DND-41 (cell line): ENCODE measurements at regions not wholly inside any gene's neighbourhood (a gene's known extent, or its start where the extent isn't known, plus 50 kb on each side); places are given as distances from the start of the nearest gene placed in this dataset.

Experiments used
- ATAC-seq: fragments of 200-7000 bp; cut with Tn5 transposase; 3 replicates; pipeline ENCODE4 v1.9.1; 2021; ENCODE audit warnings: low read depth; ENCODE audit not compliant: insufficient read depth
- DNase-seq: peaks from one replicate; pipeline ENCODE4 v3.0.0-alpha.2; 2020
- H2AFZ ChIP-seq: 2 replicates; pipeline ENCODE4 v1.6.0; 2012; ENCODE audit warnings: low read depth, low read length
- H3K27ac ChIP-seq: 2 replicates; pipeline ENCODE4 v1.5.1; 2012; ENCODE audit warnings: low read length, inconsistent platforms
- H3K27me3 ChIP-seq: fragments of 200-600 bp; sonication (generic); 2 replicates; pipeline ENCODE4 v1.6.0; 2012; ENCODE audit warnings: low read length, mild to moderate bottlenecking, inconsistent platforms; ENCODE audit not compliant: insufficient read depth, poor library complexity
- H3K36me3 ChIP-seq: 2 replicates; pipeline ENCODE4 v1.5.1; 2012; ENCODE audit warnings: low read length, inconsistent platforms; ENCODE audit not compliant: insufficient read depth
- H3K4me1 ChIP-seq: 2 replicates; pipeline ENCODE4 v1.5.1; 2012; ENCODE audit warnings: mild to moderate bottlenecking, low read length; ENCODE audit not compliant: insufficient read depth
- H3K4me2 ChIP-seq: 2 replicates; pipeline ENCODE4 v1.6.0; 2012; ENCODE audit warnings: mild to moderate bottlenecking, moderate library complexity, low read length, inconsistent platforms; ENCODE audit not compliant: insufficient read depth
- H3K4me3 ChIP-seq, 2 experiments: fragments of 200-600 bp in 1 of 2; shearing (Covaris generic) in 1 of 2; 2 replicates each; pipeline ENCODE4 v1.5.1; 2012 to 2016; ENCODE audit warnings: inconsistent platforms in 2 of 2, low read length in 2 of 2, mild to moderate bottlenecking in 2 of 2, low read depth in 1 of 2, moderate library complexity in 1 of 2
- H3K79me2 ChIP-seq: 2 replicates; pipeline ENCODE4 v1.6.0; 2012; ENCODE audit warnings: low read length, inconsistent platforms; ENCODE audit not compliant: insufficient read depth
- H3K9ac ChIP-seq: 2 replicates; pipeline ENCODE4 v1.6.0; 2012; ENCODE audit warnings: low read depth, mild to moderate bottlenecking, inconsistent platforms, low read length, moderate library complexity
- H3K9me3 ChIP-seq: 2 replicates; pipeline ENCODE4 v1.5.1; 2012; ENCODE audit warnings: low read length, moderate library complexity, mild to moderate bottlenecking, inconsistent platforms; ENCODE audit not compliant: insufficient read depth, severe bottlenecking
- H4K20me1 ChIP-seq: 2 replicates; pipeline ENCODE4 v1.6.0; 2012; ENCODE audit warnings: low read length; ENCODE audit not compliant: insufficient read depth
- EZH2 ChIP-seq: IDR thresholded peaks from 3 replicates; pipeline ENCODE4 v1.6.1; 2012; ENCODE audit warnings: borderline replicate concordance, low read depth, mild to moderate bottlenecking, moderate library complexity, low read length, inconsistent platforms; ENCODE audit not compliant: severe bottlenecking
- TF ChIP-seq, protein P1 (sequence below): IDR thresholded peaks from 2 replicates; pipeline ENCODE4 v1.5.1; 2012; ENCODE audit warnings: borderline replicate concordance, low read length, moderate library complexity, mild to moderate bottlenecking; ENCODE audit not compliant: poor library complexity, severe bottlenecking; ENCODE audit errors: extremely low read depth

DNA sequence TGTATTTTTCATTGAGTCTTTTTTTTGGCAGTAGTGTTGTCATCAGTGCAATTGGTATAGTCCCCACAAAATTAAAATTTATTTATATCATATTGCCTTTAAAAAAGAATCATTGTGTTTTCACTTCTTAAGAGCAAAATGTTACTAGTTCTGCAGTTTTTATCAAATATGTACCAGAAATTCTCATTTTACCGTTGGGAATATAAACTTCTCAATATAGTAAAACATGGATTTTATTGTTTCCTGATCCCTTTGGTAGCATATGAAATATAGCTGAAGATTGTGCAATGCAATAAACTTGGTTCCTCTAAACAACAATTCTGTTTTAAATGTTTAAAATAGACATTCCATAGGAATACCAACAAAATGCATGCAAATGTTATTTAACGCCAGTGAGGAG is 306.5 kb upstream of the PCDH20 start:
- H2AFZ ChIP-seq = no peak overlapping the region
- H3K9ac ChIP-seq = no peak overlapping the region
- TF ChIP-seq, protein P1, sequence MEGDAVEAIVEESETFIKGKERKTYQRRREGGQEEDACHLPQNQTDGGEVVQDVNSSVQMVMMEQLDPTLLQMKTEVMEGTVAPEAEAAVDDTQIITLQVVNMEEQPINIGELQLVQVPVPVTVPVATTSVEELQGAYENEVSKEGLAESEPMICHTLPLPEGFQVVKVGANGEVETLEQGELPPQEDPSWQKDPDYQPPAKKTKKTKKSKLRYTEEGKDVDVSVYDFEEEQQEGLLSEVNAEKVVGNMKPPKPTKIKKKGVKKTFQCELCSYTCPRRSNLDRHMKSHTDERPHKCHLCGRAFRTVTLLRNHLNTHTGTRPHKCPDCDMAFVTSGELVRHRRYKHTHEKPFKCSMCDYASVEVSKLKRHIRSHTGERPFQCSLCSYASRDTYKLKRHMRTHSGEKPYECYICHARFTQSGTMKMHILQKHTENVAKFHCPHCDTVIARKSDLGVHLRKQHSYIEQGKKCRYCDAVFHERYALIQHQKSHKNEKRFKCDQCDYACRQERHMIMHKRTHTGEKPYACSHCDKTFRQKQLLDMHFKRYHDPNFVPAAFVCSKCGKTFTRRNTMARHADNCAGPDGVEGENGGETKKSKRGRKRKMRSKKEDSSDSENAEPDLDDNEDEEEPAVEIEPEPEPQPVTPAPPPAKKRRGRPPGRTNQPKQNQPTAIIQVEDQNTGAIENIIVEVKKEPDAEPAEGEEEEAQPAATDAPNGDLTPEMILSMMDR = no peak
- TF ChIP-seq EZH2 = no peak
- no peaks in the 10 kb centered on the region for H3K79me2 ChIP-seq
- H3K27me3 ChIP-seq = no peaks in the 10 kb centered on the region
- no peaks in the 10 kb centered on the region for H3K9me3 ChIP-seq
- no peak overlapping the region for H3K27ac ChIP-seq
- ATAC-seq (no peak), DNase-seq (no peak)
- H3K4me3 ChIP-seq = no peak overlapping the region
- H3K4me1 ChIP-seq = no peaks in the 10 kb centered on the region
- no peak overlapping the region for H3K4me2 ChIP-seq
- no peaks in the 10 kb centered on the region for H3K36me3 ChIP-seq
- H4K20me1 ChIP-seq = no peaks in the 10 kb centered on the region

DNA sequence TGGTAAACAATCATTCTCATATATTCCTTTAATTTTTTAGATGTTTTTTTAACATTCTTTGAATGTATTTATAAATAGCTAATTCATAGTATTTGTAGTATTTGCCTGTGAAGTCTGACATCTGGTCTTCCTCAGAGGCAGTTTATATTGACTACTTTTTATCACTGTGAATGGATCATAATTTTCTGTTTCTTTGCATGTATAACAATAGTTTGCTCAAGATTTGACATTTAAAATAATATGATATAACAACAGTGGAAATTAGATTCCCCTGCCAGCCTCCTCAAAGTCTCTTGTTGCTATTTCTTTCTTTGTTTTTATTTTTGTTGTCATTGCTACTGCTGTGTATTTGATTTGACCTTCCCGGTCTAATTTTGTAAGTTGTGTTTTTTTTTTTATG is 297.0 kb upstream of the PCDH20 start:
- DNase-seq (no peak), ATAC-seq (no peak)
- Histone ChIP-seq H4K20me1 (no peaks in the 10 kb centered on the region), H3K9me3 (no peaks in the 10 kb centered on the region), H3K36me3 (no peaks in the 10 kb centered on the region), H3K27me3 (no peaks in the 10 kb centered on the region), H3K4me3 (no peak overlapping the region), H3K9ac (no peak overlapping the region), H3K27ac (no peak overlapping the region), H3K4me1 (no peaks in the 10 kb centered on the region), H3K79me2 (no peaks in the 10 kb centered on the region), H2AFZ (no peak overlapping the region), H3K4me2 (no peak overlapping the region)
- TF ChIP-seq, protein P1 = no peak
- TF ChIP-seq EZH2 = no peak

DNA sequence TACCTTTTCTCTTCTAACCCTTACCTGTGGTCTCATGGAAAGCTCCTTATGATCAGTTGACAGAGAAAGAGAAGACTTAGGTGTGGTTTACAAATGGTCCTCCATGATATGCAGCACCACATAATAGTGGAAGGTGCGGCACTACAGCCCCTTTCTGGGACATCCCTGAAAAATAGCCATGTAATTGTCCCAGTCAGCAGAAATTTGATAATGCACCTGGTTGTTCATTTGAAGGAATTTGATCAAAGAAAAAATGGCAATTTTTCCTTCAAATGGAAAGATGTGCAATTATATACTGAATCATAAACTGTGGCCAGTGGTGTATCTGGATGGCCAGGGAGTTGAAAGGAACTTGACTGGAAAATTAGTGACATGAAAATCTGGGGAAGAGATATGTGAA is 293.6 kb upstream of the PCDH20 start:
- no peaks in the 10 kb centered on the region for H3K36me3 ChIP-seq
- no peaks in the 10 kb centered on the region for H3K27me3 ChIP-seq
- H3K79me2 ChIP-seq = no peaks in the 10 kb centered on the region
- no peak overlapping the region for H3K4me2 ChIP-seq
- no peaks in the 10 kb centered on the region for H3K9me3 ChIP-seq
- H2AFZ ChIP-seq = no peak overlapping the region
- DNase-seq (no peak), ATAC-seq (no peak)
- no peak overlapping the region for H3K4me3 ChIP-seq
- H3K4me1 ChIP-seq = no peaks in the 10 kb centered on the region
- no peak overlapping the region for H3K9ac ChIP-seq
- no peak overlapping the region for H3K27ac ChIP-seq
- no peaks in the 10 kb centered on the region for H4K20me1 ChIP-seq
- TF ChIP-seq, protein P1 = no peak
- TF ChIP-seq EZH2 = no peak

DNA sequence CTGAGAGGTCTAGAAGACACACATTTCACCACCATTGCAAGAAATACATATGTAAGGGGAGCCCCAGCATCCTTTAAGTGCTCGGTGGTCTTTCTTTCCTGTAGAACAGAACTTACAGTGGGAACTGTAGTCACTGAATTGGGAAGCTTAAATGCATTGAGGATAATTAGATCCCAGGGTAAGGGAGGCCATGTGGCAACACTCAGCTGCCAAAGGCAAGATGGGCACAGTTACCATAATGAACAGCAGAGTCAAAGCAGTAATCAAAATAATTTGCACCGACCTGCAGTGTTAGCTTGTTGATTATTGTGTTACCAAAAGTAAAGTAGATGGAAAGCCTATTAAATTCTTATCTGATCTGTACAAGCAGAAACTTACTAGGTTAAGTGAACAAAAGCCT is 291.2 kb upstream of the PCDH20 start:
- ATAC-seq = no peak
- H3K79me2 ChIP-seq = no peaks in the 10 kb centered on the region
- H2AFZ ChIP-seq = no peak overlapping the region
- no peak overlapping the region for H3K4me3 ChIP-seq
- no peaks in the 10 kb centered on the region for H4K20me1 ChIP-seq
- no peaks in the 10 kb centered on the region for H3K4me1 ChIP-seq
- TF ChIP-seq, protein P1 = no peak
- TF ChIP-seq EZH2 = no peak
- no peak overlapping the region for H3K9ac ChIP-seq
- peaks cover 2% of the 10 kb centered on the region for H3K9me3 ChIP-seq
- H3K4me2 ChIP-seq = no peak overlapping the region
- no peak for DNase-seq
- no peaks in the 10 kb centered on the region for H3K36me3 ChIP-seq
- H3K27me3 ChIP-seq = no peaks in the 10 kb centered on the region
- H3K27ac ChIP-seq = no peak overlapping the region
